ENCODE measurements at regions not wholly inside any gene's neighbourhood (a gene's known extent, or its start where the extent isn't known, plus 50 kb on each side); places are given as distances from the start of the nearest gene placed in this dataset.

GRCh38 chr13:30042272-30042671 is 191.9 kb upstream of the UBL3 start:
- CTCF ChIA-PET (ENCODE audit: unreplicated experiment): no interaction called here
- TF ChIP-seq CTCF (conservative IDR thresholded peaks at IDR 0.05; ENCODE audit: low read length) (no peak), EZH2phosphoT487 (IDR thresholded peaks at IDR 0.05; ENCODE audit: borderline replicate concordance, low read depth, low read length) (no peak)
- intact Hi-C loops (cut with micrococcal nuclease; ENCODE audit: unreplicated experiment): no loop called here
- Histone ChIP-seq H3K4me3 (ENCODE audit: low read depth, low read length, poor library complexity, severe bottlenecking) (no peak overlapping the region), H2AFZ (ENCODE audit: low read length) (no peak overlapping the region), H3K27ac (ENCODE audit: low read depth, low read length, poor library complexity, severe bottlenecking) (no peak overlapping the region), H3K36me3 (ENCODE audit: insufficient read depth, low read length) (no peaks in the 10 kb centered on the region), H3K79me2 (ENCODE audit: insufficient read depth, low read depth, low read length) (no peaks in the 10 kb centered on the region), H3K4me2 (ENCODE audit: low read length) (no peak overlapping the region), H3K4me1 (ENCODE audit: insufficient read depth, low read length, poor library complexity, severe bottlenecking) (no peaks in the 10 kb centered on the region), H4K20me1 (ENCODE audit: insufficient read depth, low read length) (no peaks in the 10 kb centered on the region), H3K9me3 (ENCODE audit: low read length) (no peaks in the 10 kb centered on the region), H3K9me2 (ENCODE audit: insufficient read depth, low read length) (no peaks in the 10 kb centered on the region)
- DNase-seq (ENCODE audit: low spot score): no peak
- POLR2A ChIA-PET: no interaction called here
- BruUV-seq (replicated peaks): no TSS peak

GRCh38 chr13:30039511-30039911 is 189.1 kb upstream of the UBL3 start:
- Histone ChIP-seq H3K27ac (ENCODE audit: low read depth, low read length, poor library complexity, severe bottlenecking) (no peak overlapping the region), H3K4me2 (ENCODE audit: low read length) (no peak overlapping the region), H3K4me1 (ENCODE audit: insufficient read depth, low read length, poor library complexity, severe bottlenecking) (no peaks in the 10 kb centered on the region), H3K4me3 (ENCODE audit: low read depth, low read length, poor library complexity, severe bottlenecking) (no peak overlapping the region), H2AFZ (ENCODE audit: low read length) (no peak overlapping the region), H3K9me3 (ENCODE audit: low read length) (no peaks in the 10 kb centered on the region), H3K36me3 (ENCODE audit: insufficient read depth, low read length) (no peaks in the 10 kb centered on the region), H3K9me2 (ENCODE audit: insufficient read depth, low read length) (no peaks in the 10 kb centered on the region), H4K20me1 (ENCODE audit: insufficient read depth, low read length) (no peaks in the 10 kb centered on the region), H3K79me2 (ENCODE audit: insufficient read depth, low read depth, low read length) (no peaks in the 10 kb centered on the region)
- CTCF ChIA-PET (ENCODE audit: unreplicated experiment): no interaction called here
- BruUV-seq (replicated peaks): no TSS peak
- POLR2A ChIA-PET: no interaction called here
- TF ChIP-seq EZH2phosphoT487 (IDR thresholded peaks at IDR 0.05; ENCODE audit: borderline replicate concordance, low read depth, low read length) (no peak), CTCF (conservative IDR thresholded peaks at IDR 0.05; ENCODE audit: low read length) (no peak)
- intact Hi-C loops (cut with micrococcal nuclease; ENCODE audit: unreplicated experiment): no loop called here
- no peak for DNase-seq (ENCODE audit: low spot score)

- H3K4me3 ChIP-seq (ENCODE audit: low read depth, low read length, poor library complexity, severe bottlenecking): no peak overlapping the region
- no peak overlapping the region for H2AFZ ChIP-seq (ENCODE audit: low read length)
- no peaks in the 10 kb centered on the region for H3K9me3 ChIP-seq (ENCODE audit: low read length)
- intact Hi-C loops (cut with micrococcal nuclease; ENCODE audit: unreplicated experiment): no loop called here
- H3K36me3 ChIP-seq (ENCODE audit: insufficient read depth, low read length): no peaks in the 10 kb centered on the region
- ChIA-PET POLR2A (no interaction called here), CTCF (ENCODE audit: unreplicated experiment) (no interaction called here)
- TF ChIP-seq EZH2phosphoT487 (IDR thresholded peaks at IDR 0.05; ENCODE audit: borderline replicate concordance, low read depth, low read length): no peak
- TF ChIP-seq CTCF (conservative IDR thresholded peaks at IDR 0.05; ENCODE audit: low read length): no peak
- no peak overlapping the region for H3K4me2 ChIP-seq (ENCODE audit: low read length)
- no peaks in the 10 kb centered on the region for H3K79me2 ChIP-seq (ENCODE audit: insufficient read depth, low read depth, low read length)
- H3K27ac ChIP-seq (ENCODE audit: low read depth, low read length, poor library complexity, severe bottlenecking): no peak overlapping the region
- no peaks in the 10 kb centered on the region for H3K4me1 ChIP-seq (ENCODE audit: insufficient read depth, low read length, poor library complexity, severe bottlenecking)
- no peaks in the 10 kb centered on the region for H4K20me1 ChIP-seq (ENCODE audit: insufficient read depth, low read length)
- BruUV-seq (replicated peaks): no TSS peak
- no peaks in the 10 kb centered on the region for H3K9me2 ChIP-seq (ENCODE audit: insufficient read depth, low read length)
- no peak for DNase-seq (ENCODE audit: low spot score)
Observed at GRCh38 chr13:30038884-30039283, 188.5 kb upstream of the UBL3 start.

Data from OCI-LY7 (cell line).